Nephron progenitor cell (in vitro differentiated cells): ENCODE measurements at regions not wholly inside any gene's neighbourhood (a gene's known extent, or its start where the extent isn't known, plus 50 kb on each side); places are given as distances from the start of the nearest gene placed in this dataset.
"Not testable (repeated sequence)": the region's sequence is repeated elsewhere in the genome, so short reads cannot be mapped to it uniquely, and the experiment has no call there.

Experiments
- DNase-seq: peaks from one replicate; pipeline ENCODE4 v3.0.0; 2021
- H3K27ac Mint-ChIP-seq: 2 replicates; pipeline ENCODE4 v1.8.0; 2021; ENCODE audit warnings: mild to moderate bottlenecking, moderate library complexity, mixed read lengths
- H3K27me3 Mint-ChIP-seq: 2 replicates; pipeline ENCODE4 v1.8.0; 2021; ENCODE audit warnings: mild to moderate bottlenecking, low read depth, mixed read lengths; ENCODE audit not compliant: poor library complexity
- H3K36me3 Mint-ChIP-seq: 2 replicates; pipeline ENCODE4 v1.8.0; 2021; ENCODE audit warnings: low read depth, mixed read lengths
- H3K4me1 Mint-ChIP-seq: 2 replicates; pipeline ENCODE4 v1.8.0; 2021; ENCODE audit warnings: mixed read lengths
- H3K4me3 Mint-ChIP-seq: 2 replicates; pipeline ENCODE4 v1.8.0; 2021; ENCODE audit warnings: mild to moderate bottlenecking, moderate library complexity, mixed read lengths
- H3K9me3 Mint-ChIP-seq: 2 replicates; pipeline ENCODE4 v1.8.0; 2021; ENCODE audit warnings: mild to moderate bottlenecking, moderate library complexity, mixed read lengths
- CTCF ChIP-seq: fragments of 200-600 bp; sonication (generic); IDR thresholded peaks from 2 replicates; pipeline ENCODE4 v1.5.0; 2021; ENCODE audit warnings: antibody characterized with exemption

DNA sequence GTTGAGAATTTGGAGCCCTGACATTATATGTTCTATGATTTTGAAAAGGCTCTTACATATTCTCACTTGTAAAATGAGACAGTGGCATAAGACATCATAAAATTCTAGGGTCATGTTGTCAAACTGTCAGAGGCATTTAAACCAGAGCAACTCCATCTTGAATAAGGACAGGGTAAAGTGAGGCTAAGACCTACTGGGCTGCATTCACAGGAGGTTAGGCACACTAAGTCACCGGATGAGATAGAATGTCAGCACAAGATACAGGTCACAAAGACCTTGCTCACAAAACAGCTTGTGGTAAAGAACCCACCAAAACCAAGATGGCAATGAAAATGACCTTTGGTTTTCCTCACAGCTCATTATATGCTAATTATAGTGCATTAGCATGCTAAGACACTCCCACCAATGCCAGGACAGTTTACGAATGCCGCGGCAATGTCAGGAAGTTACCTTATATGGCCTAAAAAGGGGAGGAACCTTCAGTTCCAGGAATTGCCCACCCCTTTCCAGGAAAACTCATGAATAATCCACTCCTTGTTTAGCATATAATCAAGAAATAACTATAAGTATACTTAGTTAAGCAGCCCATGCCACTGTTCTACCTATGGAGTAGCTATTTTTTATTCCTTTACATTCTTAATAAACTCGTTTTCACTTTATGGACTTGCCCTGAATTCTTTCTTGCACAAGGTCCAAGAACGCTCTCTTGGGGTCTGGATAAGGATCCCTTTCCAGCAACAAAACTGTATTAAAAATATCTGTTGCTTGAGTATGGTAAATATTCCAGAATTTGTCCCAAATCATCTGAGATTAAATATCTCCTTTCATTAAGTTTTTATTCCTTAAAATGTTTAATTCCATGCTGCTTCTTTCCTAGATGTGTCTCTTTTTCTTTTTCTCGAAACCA is 406.4 kb downstream of the METTL4 start:
- TF ChIP-seq CTCF = no peak
- H3K27ac Mint-ChIP-seq = no peak overlapping the region
- H3K27me3 Mint-ChIP-seq = no peaks in the 10 kb centered on the region

GRCh38 chr18:2166876-2167275 is 404.4 kb downstream of the METTL4 start:
- DNase-seq, H3K27me3 Mint-ChIP-seq, H3K36me3 Mint-ChIP-seq, H3K4me3 Mint-ChIP-seq, H3K27ac Mint-ChIP-seq, H3K9me3 Mint-ChIP-seq, H3K4me1 Mint-ChIP-seq: not testable (repeated sequence)

More for the DNA sequence above, 406.4 kb downstream of the METTL4 start:
- Mint-ChIP-seq H3K4me1 (no peaks in the 10 kb centered on the region), H3K9me3 (no peaks in the 10 kb centered on the region), H3K4me3 (no peak overlapping the region), H3K36me3 (no peaks in the 10 kb centered on the region)
- DNase-seq = no peak

DNA sequence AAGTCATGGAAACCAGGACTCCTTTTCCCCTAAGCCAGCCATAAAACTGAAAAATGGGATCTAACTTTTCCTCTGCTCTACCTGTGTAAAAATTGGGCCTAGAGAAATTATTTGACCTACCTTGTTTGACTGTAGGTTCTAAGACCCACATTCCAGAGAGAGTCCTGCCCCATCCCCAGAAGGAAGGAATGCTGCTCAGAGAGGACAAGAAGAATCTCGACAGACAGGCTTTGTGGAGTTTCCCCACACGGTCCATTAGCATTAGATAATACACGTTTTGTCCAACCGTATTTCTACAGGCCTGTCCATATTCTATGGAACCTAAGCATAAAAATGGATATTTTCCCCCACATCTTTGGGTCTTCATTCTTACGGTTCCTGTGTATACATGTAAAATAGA is 403.3 kb downstream of the METTL4 start:
- Mint-ChIP-seq H3K4me3 (no peak overlapping the region), H3K9me3 (no peaks in the 10 kb centered on the region), H3K4me1 (no peaks in the 10 kb centered on the region), H3K27ac (peak overlapping the region; percentile 30), H3K27me3 (no peaks in the 10 kb centered on the region), H3K36me3 (no peaks in the 10 kb centered on the region)
- DNase-seq = no peak
- no peak for TF ChIP-seq CTCF

DNA sequence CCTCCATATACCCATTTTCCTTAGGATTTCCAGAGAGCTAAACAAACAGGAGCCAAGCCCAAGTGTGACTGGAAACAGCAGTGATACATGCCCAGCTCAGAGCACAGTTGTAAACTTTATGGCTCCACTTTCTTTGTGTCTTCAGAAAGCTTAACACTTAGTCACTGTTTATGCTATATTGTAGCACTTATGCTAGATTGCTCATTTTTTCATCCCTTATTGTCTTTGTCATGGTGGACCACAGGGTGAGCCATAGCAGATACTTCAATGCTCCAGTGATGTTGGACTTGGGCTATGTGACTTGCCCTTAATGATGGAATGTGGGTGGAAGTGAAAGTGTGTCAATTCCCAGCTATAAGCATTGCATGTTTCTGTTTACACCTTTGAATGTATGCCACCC is 401.6 kb downstream of the METTL4 start:
- no peak for TF ChIP-seq CTCF
- DNase-seq = no peak
- Mint-ChIP-seq H3K36me3 (no peaks in the 10 kb centered on the region), H3K27me3 (no peaks in the 10 kb centered on the region), H3K9me3 (no peaks in the 10 kb centered on the region), H3K4me3 (no peak overlapping the region), H3K27ac (no peak overlapping the region), H3K4me1 (no peaks in the 10 kb centered on the region)

- no peak for DNase-seq
- H3K27me3 Mint-ChIP-seq = peaks cover 2% of the 10 kb centered on the region
- H3K9me3 Mint-ChIP-seq = no peaks in the 10 kb centered on the region
- H3K4me1 Mint-ChIP-seq = no peaks in the 10 kb centered on the region
- H3K27ac Mint-ChIP-seq = no peak overlapping the region
- no peak overlapping the region for H3K4me3 Mint-ChIP-seq
- no peaks in the 10 kb centered on the region for H3K36me3 Mint-ChIP-seq
- no peak for TF ChIP-seq CTCF
Observed at GRCh38 chr18:2171840-2172625, 399.3 kb downstream of the METTL4 start.

GRCh38 chr18:2172881-2173280 is 398.4 kb downstream of the METTL4 start:
- Mint-ChIP-seq H3K9me3 (no peaks in the 10 kb centered on the region), H3K4me3 (no peak overlapping the region), H3K36me3 (no peaks in the 10 kb centered on the region), H3K27me3 (peaks cover 2% of the 10 kb centered on the region), H3K4me1 (no peaks in the 10 kb centered on the region), H3K27ac (no peak overlapping the region)
- TF ChIP-seq CTCF = no peak
- no peak for DNase-seq
